Neural progenitor cell (in vitro differentiated cells): ENCODE measurements at regions not wholly inside any gene's neighbourhood (a gene's known extent, or its start where the extent isn't known, plus 50 kb on each side); places are given as distances from the start of the nearest gene placed in this dataset.
"Not testable (repeated sequence)": the region's sequence is repeated elsewhere in the genome, so short reads cannot be mapped to it uniquely, and the experiment has no call there.

Experiments used
- DNase-seq: peaks from one replicate; pipeline ENCODE4 v3.0.0-alpha.2; 2016; ENCODE audit warnings: low spot score
- H2AFZ ChIP-seq: fragments of 200-600 bp; sonication (generic); replicated peaks from 2 replicates; pipeline ENCODE4 v1.6.1; 2016; ENCODE audit warnings: antibody characterized with exemption
- H3F3A ChIP-seq: fragments of 200-600 bp; sonication (generic); 2 replicates; pipeline ENCODE4 v1.6.1; 2016; ENCODE audit warnings: antibody characterized with exemption, low read depth
- H3K27ac ChIP-seq: fragments of 200-600 bp; sonication (generic); 2 replicates; pipeline ENCODE4 v1.5.1; 2016; ENCODE audit warnings: mild to moderate bottlenecking
- H3K27me3 ChIP-seq: fragments of 200-600 bp; sonication (generic); 2 replicates; pipeline ENCODE4 v1.6.1; 2016; ENCODE audit warnings: mild to moderate bottlenecking, moderate library complexity
- H3K36me3 ChIP-seq: fragments of 200-600 bp; sonication (generic); 2 replicates; pipeline ENCODE4 v1.5.1; 2016
- H3K4me1 ChIP-seq: fragments of 200-600 bp; sonication (generic); 2 replicates; pipeline ENCODE4 v1.6.1; 2016; ENCODE audit warnings: mixed run types
- H3K4me2 ChIP-seq: fragments of 200-600 bp; sonication (generic); 2 replicates; pipeline ENCODE4 v1.6.1; 2016
- H3K4me3 ChIP-seq: fragments of 200-600 bp; sonication (generic); 2 replicates; pipeline ENCODE4 v1.5.1; 2016
- H3K79me2 ChIP-seq: fragments of 200-600 bp; sonication (generic); 2 replicates; pipeline ENCODE4 v1.6.1; 2016; ENCODE audit warnings: low read depth
- H3K9ac ChIP-seq: fragments of 200-600 bp; sonication (generic); 2 replicates; pipeline ENCODE4 v1.6.1; 2016
- H3K9me3 ChIP-seq: fragments of 200-600 bp; sonication (generic); 2 replicates; pipeline ENCODE4 v1.5.1; 2016; ENCODE audit warnings: low read depth
- H4K20me1 ChIP-seq: fragments of 200-600 bp; sonication (generic); 2 replicates; pipeline ENCODE4 v1.6.1; 2016; ENCODE audit warnings: low read depth
- H3K27ac Mint-ChIP-seq: 3 replicates; pipeline ENCODE4 v1.8.0; 2021; ENCODE audit warnings: mixed read lengths
- H3K27me3 Mint-ChIP-seq: 2 replicates; pipeline ENCODE4 v1.8.0; 2022; ENCODE audit warnings: low read depth, mild to moderate bottlenecking, inconsistent platforms, moderate library complexity, mixed read lengths; ENCODE audit not compliant: insufficient read depth
- H3K36me3 Mint-ChIP-seq: 3 replicates; pipeline ENCODE4 v1.8.0; 2021; ENCODE audit warnings: mixed read lengths
- H3K4me1 Mint-ChIP-seq: 3 replicates; pipeline ENCODE4 v1.8.0; 2021; ENCODE audit warnings: mixed read lengths
- H3K4me3 Mint-ChIP-seq: 3 replicates; pipeline ENCODE4 v1.8.0; 2021; ENCODE audit warnings: mild to moderate bottlenecking, moderate library complexity, mixed read lengths
- H3K9me3 Mint-ChIP-seq: 3 replicates; pipeline ENCODE4 v1.8.0; 2020; ENCODE audit warnings: mixed read lengths
- CTCF ChIP-seq: fragments of 200-600 bp; sonication (generic); IDR thresholded peaks from 2 replicates; pipeline ENCODE4 v1.5.1; 2017; ENCODE audit warnings: antibody characterized with exemption, mild to moderate bottlenecking
- EZH2 ChIP-seq: fragments of 200-600 bp; sonication (generic); IDR thresholded peaks from 2 replicates; pipeline ENCODE4 v1.6.1; 2017; ENCODE audit warnings: antibody characterized with exemption, mild to moderate bottlenecking, moderate library complexity
- EZH2phosphoT487 ChIP-seq: fragments of 200-600 bp; sonication (generic); IDR thresholded peaks from 2 replicates; pipeline ENCODE4 v1.6.1; 2017; ENCODE audit warnings: antibody characterized with exemption

GRCh38 chr2:113341191-113341869 lies 62.6 kb upstream of the PAX8 start:
- H3K9me3 ChIP-seq: no peaks in the 10 kb centered on the region
- Mint-ChIP-seq H3K36me3 (no peaks in the 10 kb centered on the region), H3K4me1 (peaks cover 17% of the 10 kb centered on the region), H3K4me3 (no peak overlapping the region), H3K9me3 (no peaks in the 10 kb centered on the region), H3K27me3 (peaks cover 6% of the 10 kb centered on the region), H3K27ac (no peak overlapping the region)
- H3K4me2 ChIP-seq: no peak overlapping the region
- no peak for TF ChIP-seq EZH2
- TF ChIP-seq EZH2phosphoT487: no peak
- TF ChIP-seq CTCF: no peak
- DNase-seq: no peak
- H3K9ac ChIP-seq: no peak overlapping the region
- no peak overlapping the region for H3K4me3 ChIP-seq
- H2AFZ ChIP-seq: no peak overlapping the region
- H3K27ac ChIP-seq: no peak overlapping the region
- no peaks in the 10 kb centered on the region for H3K79me2 ChIP-seq
- no peaks in the 10 kb centered on the region for H3F3A ChIP-seq
- H4K20me1 ChIP-seq: no peaks in the 10 kb centered on the region
- H3K27me3 ChIP-seq: peaks cover 5% of the 10 kb centered on the region
- no peaks in the 10 kb centered on the region for H3K36me3 ChIP-seq
- H3K4me1 ChIP-seq: peaks cover 1% of the 10 kb centered on the region

- H3F3A ChIP-seq: no peaks in the 10 kb centered on the region
- no peak overlapping the region for H3K9ac ChIP-seq
- no peak overlapping the region for H2AFZ ChIP-seq
- peaks cover 13% of the 10 kb centered on the region for H3K4me1 ChIP-seq
- H3K27ac ChIP-seq: no peak overlapping the region
- H3K36me3 ChIP-seq: no peaks in the 10 kb centered on the region
- H3K27ac Mint-ChIP-seq: no peak overlapping the region
- no peaks in the 10 kb centered on the region for H3K36me3 Mint-ChIP-seq
- no peak overlapping the region for H3K4me3 Mint-ChIP-seq
- H3K9me3 ChIP-seq: no peaks in the 10 kb centered on the region
- H4K20me1 ChIP-seq: no peaks in the 10 kb centered on the region
- peaks cover 6% of the 10 kb centered on the region for H3K27me3 Mint-ChIP-seq
- no peaks in the 10 kb centered on the region for H3K79me2 ChIP-seq
- TF ChIP-seq EZH2phosphoT487 (no peak), EZH2 (no peak), CTCF (no peak)
- H3K4me2 ChIP-seq: no peak overlapping the region
- H3K9me3 Mint-ChIP-seq: no peaks in the 10 kb centered on the region
- DNase-seq: no peak
- peaks cover 5% of the 10 kb centered on the region for H3K27me3 ChIP-seq
- H3K4me1 Mint-ChIP-seq: peaks cover 12% of the 10 kb centered on the region
- H3K4me3 ChIP-seq: no peak overlapping the region
Measured at GRCh38 chr2:113337809-113338208, 59.1 kb upstream of the PAX8 start.

DNA sequence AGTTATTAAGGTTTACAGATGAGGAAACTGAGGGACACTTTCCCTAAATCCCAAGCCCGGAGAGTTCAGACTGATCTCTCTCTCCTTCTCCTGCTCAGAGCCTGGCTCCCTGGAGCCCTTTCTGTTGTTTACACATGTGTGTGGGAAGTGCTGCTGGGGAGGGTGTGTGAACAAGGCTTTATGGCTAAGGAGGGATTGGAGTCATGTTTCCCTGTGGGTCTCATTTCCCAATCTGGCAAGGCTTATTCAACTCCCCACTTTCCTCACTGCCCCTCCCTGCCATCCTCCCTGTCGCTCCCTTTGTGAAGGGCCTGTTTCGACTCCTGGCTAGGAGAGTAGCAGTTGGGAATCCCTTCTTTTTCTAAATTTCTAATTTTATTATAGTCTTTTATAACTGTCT lies 57.3 kb upstream of the PAX8 start:
- H3K9me3 Mint-ChIP-seq, H3K36me3 Mint-ChIP-seq, H2AFZ ChIP-seq, H3K4me2 ChIP-seq, H4K20me1 ChIP-seq, H3K36me3 ChIP-seq, DNase-seq, H3K4me3 ChIP-seq, H3K79me2 ChIP-seq, H3K4me3 Mint-ChIP-seq, H3K27ac Mint-ChIP-seq, H3F3A ChIP-seq, H3K27me3 Mint-ChIP-seq, H3K9ac ChIP-seq, H3K4me1 Mint-ChIP-seq, H3K27me3 ChIP-seq, H3K27ac ChIP-seq, H3K9me3 ChIP-seq: not testable (repeated sequence)
- H3K4me1 ChIP-seq: peaks cover 13% of the 10 kb centered on the region

- Mint-ChIP-seq H3K4me1 (no peaks in the 10 kb centered on the region), H3K36me3 (peaks cover 2% of the 10 kb centered on the region), H3K27me3 (peaks cover 5% of the 10 kb centered on the region), H3K4me3 (no peak overlapping the region), H3K27ac (no peak overlapping the region), H3K9me3 (no peaks in the 10 kb centered on the region)
- no peaks in the 10 kb centered on the region for H3K9me3 ChIP-seq
- no peaks in the 10 kb centered on the region for H3K36me3 ChIP-seq
- H3K4me2 ChIP-seq: no peak overlapping the region
- no peak overlapping the region for H2AFZ ChIP-seq
- peaks cover 5% of the 10 kb centered on the region for H3K27me3 ChIP-seq
- no peak for DNase-seq
- no peak overlapping the region for H3K4me3 ChIP-seq
- H3F3A ChIP-seq: no peaks in the 10 kb centered on the region
- H3K9ac ChIP-seq: no peak overlapping the region
- H3K79me2 ChIP-seq: no peaks in the 10 kb centered on the region
- peaks cover 13% of the 10 kb centered on the region for H3K4me1 ChIP-seq
- H4K20me1 ChIP-seq: no peaks in the 10 kb centered on the region
- H3K27ac ChIP-seq: no peak overlapping the region
- TF ChIP-seq EZH2phosphoT487 (no peak), CTCF (no peak), EZH2 (no peak)
Measured at GRCh38 chr2:113334147-113334546, 55.4 kb upstream of the PAX8 start.

- not testable (repeated sequence) for H3K9ac ChIP-seq, H3K27me3 ChIP-seq, H3K4me2 ChIP-seq, H3K9me3 ChIP-seq, H2AFZ ChIP-seq, H3K4me3 ChIP-seq, H3K36me3 Mint-ChIP-seq, H3K79me2 ChIP-seq, H3K27ac Mint-ChIP-seq, H3K36me3 ChIP-seq, H3K4me3 Mint-ChIP-seq, H4K20me1 ChIP-seq, H3K27me3 Mint-ChIP-seq, DNase-seq, H3K27ac ChIP-seq, H3K9me3 Mint-ChIP-seq, H3K4me1 Mint-ChIP-seq, H3F3A ChIP-seq
- H3K4me1 ChIP-seq: peaks cover 13% of the 10 kb centered on the region
Measured at GRCh38 chr2:113333735-113334134, 55.0 kb upstream of the PAX8 start.
